ENCODE measurements at regions not wholly inside any gene's neighbourhood (a gene's known extent, or its start where the extent isn't known, plus 50 kb on each side); places are given as distances from the start of the nearest gene placed in this dataset.

DNA sequence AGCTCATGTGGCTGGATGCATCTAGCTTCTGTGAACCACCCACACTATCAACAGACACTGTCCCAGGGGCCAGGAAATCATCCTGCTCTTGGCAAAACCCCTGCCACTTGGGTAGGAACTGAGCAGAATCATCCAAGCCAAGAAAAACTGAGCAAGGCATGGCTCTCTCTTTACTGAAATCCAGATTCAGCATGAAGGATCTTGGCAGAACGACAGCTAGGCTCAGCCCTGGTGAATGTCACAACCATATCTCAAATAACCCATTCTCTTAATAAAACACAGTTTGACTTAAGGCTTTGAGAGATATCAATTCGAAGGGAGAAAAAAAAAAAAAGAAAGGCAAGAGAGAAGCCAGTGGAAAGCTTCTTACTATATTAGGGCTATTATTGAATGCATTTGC, 72.2 kb downstream of the MAF start:
- TF ChIP-seq, protein P1, sequence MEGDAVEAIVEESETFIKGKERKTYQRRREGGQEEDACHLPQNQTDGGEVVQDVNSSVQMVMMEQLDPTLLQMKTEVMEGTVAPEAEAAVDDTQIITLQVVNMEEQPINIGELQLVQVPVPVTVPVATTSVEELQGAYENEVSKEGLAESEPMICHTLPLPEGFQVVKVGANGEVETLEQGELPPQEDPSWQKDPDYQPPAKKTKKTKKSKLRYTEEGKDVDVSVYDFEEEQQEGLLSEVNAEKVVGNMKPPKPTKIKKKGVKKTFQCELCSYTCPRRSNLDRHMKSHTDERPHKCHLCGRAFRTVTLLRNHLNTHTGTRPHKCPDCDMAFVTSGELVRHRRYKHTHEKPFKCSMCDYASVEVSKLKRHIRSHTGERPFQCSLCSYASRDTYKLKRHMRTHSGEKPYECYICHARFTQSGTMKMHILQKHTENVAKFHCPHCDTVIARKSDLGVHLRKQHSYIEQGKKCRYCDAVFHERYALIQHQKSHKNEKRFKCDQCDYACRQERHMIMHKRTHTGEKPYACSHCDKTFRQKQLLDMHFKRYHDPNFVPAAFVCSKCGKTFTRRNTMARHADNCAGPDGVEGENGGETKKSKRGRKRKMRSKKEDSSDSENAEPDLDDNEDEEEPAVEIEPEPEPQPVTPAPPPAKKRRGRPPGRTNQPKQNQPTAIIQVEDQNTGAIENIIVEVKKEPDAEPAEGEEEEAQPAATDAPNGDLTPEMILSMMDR (IDR thresholded peaks at IDR 0.05), result no peak
- TF ChIP-seq POLR2A (IDR thresholded peaks at IDR 0.05), result no peak
- Histone ChIP-seq H3K4me1 (peaks cover 0 to 5% (median 0%) of the 10 kb centered on the region in 3 donors), H3K4me3 (no peak overlapping the region), H3K27me3 (no peaks in the 10 kb centered on the region), H3K9me3 (no peaks in the 10 kb centered on the region), H3K27ac (no peak overlapping the region), H3K36me3 (no peaks in the 10 kb centered on the region)
- DNase-seq, result no peak
- WGBS, 2 donors, result 29 to 32% methylated on average over 2 of the region's 2 CpGs
- intact Hi-C loops (cut with DNase I), result no loop called here

DNA sequence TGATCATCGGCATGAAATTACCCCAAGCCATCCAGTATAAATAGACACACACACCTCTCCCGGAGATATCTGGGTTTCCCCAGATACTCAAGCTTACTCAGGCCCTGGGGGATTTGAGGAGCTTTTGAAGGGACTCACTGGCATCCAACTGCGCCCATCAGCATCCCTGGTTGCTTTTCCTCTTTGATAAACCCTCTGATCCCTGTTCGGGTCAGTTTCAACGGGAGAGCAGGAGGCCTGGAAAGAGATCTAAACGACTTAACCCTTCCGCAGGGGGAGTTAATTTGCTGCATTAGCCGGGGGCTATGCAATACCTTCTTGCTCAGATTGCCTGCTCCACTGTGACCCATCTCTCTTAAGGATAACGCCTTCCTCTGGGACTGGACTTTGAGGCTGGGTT, 76.6 kb downstream of the MAF start:
- 68 to 82% methylated on average over 8 to 9 of the region's 9 CpGs for WGBS, 2 donors
- peaks cover 0 to 5% (median 0%) of the 10 kb centered on the region in 3 donors for H3K4me1 ChIP-seq

DNA sequence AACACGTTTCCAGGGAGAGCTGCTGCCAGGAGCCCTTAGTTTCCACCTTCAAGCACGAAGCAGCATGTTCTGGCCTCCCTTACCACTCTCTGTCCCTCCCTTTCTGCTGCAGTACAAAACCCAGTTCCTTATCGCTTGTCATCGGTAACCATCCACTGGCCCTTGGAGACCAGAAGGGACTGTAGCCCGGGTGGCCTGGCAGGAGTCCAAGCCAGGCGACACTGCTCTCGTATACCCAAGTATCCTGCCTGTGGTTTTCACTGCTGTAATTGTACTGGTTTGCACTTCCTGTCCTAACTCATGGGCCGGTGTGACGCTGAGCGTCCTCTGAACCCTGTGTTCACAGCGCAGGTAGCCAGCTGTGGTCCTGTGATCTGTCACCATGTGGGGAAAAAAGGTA, 81.1 kb downstream of the MAF start:
- WGBS, 2 donors, result 59 to 60% methylated on average over 9 to 10 of the region's 11 CpGs

More for the DNA sequence above, 76.6 kb downstream of the MAF start:
- TF ChIP-seq, protein P1 (IDR thresholded peaks at IDR 0.05), result no peak
- no peak for TF ChIP-seq POLR2A (IDR thresholded peaks at IDR 0.05)
- no peak overlapping the region for H3K27ac ChIP-seq
- no peaks in the 10 kb centered on the region for H3K36me3 ChIP-seq
- H3K4me3 ChIP-seq, result no peak overlapping the region
- H3K9me3 ChIP-seq, result no peaks in the 10 kb centered on the region
- H3K27me3 ChIP-seq, result peaks cover 0 to 13% (median 0%) of the 10 kb centered on the region in 4 donors
- DNase-seq, result no peak
- intact Hi-C loops (cut with DNase I), result no loop called here

DNA sequence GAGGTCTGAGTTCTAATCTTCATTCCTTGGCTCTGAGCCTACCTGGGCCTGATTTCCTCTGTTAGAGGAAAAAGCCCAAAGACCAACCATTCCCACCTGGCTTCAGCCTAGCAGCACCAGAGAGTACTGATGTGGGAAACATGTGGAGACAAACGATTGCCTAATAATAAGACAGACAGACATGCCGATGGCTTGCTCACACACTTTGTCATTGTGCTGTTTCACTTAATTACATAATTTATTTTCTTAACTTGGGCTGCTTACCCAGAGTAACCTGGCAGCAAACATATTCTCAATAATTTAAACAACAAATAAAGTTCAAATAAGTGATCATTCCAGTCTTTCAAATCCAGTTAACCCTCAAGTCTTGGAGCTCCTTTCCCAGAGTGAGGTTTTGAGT, 83.4 kb downstream of the MAF start:
- Histone ChIP-seq H3K27ac (no peak overlapping the region), H3K36me3 (no peaks in the 10 kb centered on the region), H3K4me3 (no peak overlapping the region), H3K27me3 (peaks cover 0 to 16% (median 0%) of the 10 kb centered on the region in 4 donors), H3K4me1 (peaks cover 0 to 15% (median 0%) of the 10 kb centered on the region in 3 donors), H3K9me3 (no peaks in the 10 kb centered on the region)
- no peak for TF ChIP-seq POLR2A (IDR thresholded peaks at IDR 0.05)
- TF ChIP-seq, protein P1 (IDR thresholded peaks at IDR 0.05), result no peak
- DNase-seq, result no peak
- WGBS, 2 donors, result 47 to 52% methylated on average over 2 of the region's 2 CpGs
- intact Hi-C loops (cut with DNase I), result no loop called here

More for the DNA sequence above, 81.1 kb downstream of the MAF start:
- Histone ChIP-seq H3K4me1 (no peaks in the 10 kb centered on the region), H3K36me3 (no peaks in the 10 kb centered on the region), H3K9me3 (no peaks in the 10 kb centered on the region), H3K27ac (no peak overlapping the region), H3K4me3 (no peak overlapping the region), H3K27me3 (peaks cover 0 to 19% (median 0%) of the 10 kb centered on the region in 4 donors)
- DNase-seq, result no peak
- no peak for TF ChIP-seq POLR2A (IDR thresholded peaks at IDR 0.05)
- TF ChIP-seq, protein P1 (IDR thresholded peaks at IDR 0.05), result no peak
- intact Hi-C loops (cut with DNase I), result no loop called here

GRCh38 chr16:79510879-79511278, 89.7 kb downstream of the MAF start:
- DNase-seq, result no peak
- Histone ChIP-seq H3K9me3 (no peaks in the 10 kb centered on the region), H3K27ac (no peak overlapping the region), H3K4me3 (no peak overlapping the region), H3K27me3 (peaks cover 0 to 8% (median 0%) of the 10 kb centered on the region in 4 donors), H3K4me1 (peaks cover 0 to 33% (median 0%) of the 10 kb centered on the region in 3 donors), H3K36me3 (no peaks in the 10 kb centered on the region)
- TF ChIP-seq, protein P1 (IDR thresholded peaks at IDR 0.05), result no peak
- TF ChIP-seq POLR2A (IDR thresholded peaks at IDR 0.05), result no peak
- intact Hi-C loops (cut with DNase I), result no loop called here
- WGBS, 2 donors, result 83 to 90% methylated on average over 5 of the region's 5 CpGs

Measured in esophagus squamous epithelium (tissue), 5 donors.